HCT116 (cell line): ENCODE measurements at regions not wholly inside any gene's neighbourhood (a gene's known extent, or its start where the extent isn't known, plus 50 kb on each side); places are given as distances from the start of the nearest gene placed in this dataset.

Experiments
- ATAC-seq: fragments of 200-7000 bp; cut with Tn5 transposase; 2 replicates; pipeline ENCODE4 v1.9.1; 2020; ENCODE audit warnings: mild to moderate bottlenecking, moderate library complexity
- BruUV-seq: library from RNA; stranded (reverse); fragments of 400-500 nt; replicated peaks from 2 replicates; lab custom pipeline; 2021; lab: Mats Ljungman, UMichigan
- CTCF ChIA-PET: fragments of 300-600 bp; sonication (Branson Sonifier 250); formaldehyde crosslinking; loops from one replicate; lab custom pipeline; 2021; ENCODE audit warnings: antibody characterized with exemption; lab: Charles Lee
- POLR2A ChIA-PET: fragments of 300-600, 350-600 bp; sonication (Branson Sonifier 250); formaldehyde crosslinking; loops from one replicate; lab custom pipeline; 2021; ENCODE audit warnings: antibody characterized with exemption; lab: Charles Lee
- RAD21 ChIA-PET, 2 experiments: fragments of 300-600 bp; sonication (Branson Sonifier 250); formaldehyde crosslinking; loops; one replicate each; lab custom pipeline; 2023; ENCODE audit warnings: low total read pairs in 2 of 2; ENCODE audit not compliant: uncharacterized antibody in 2 of 2, unreplicated experiment in 2 of 2, low non-redundant PET in 1 of 2; lab: Charles Lee
- DNase-seq: peaks from one replicate; pipeline ENCODE4 v3.0.0-alpha.2; 2010; ENCODE audit warnings: low read depth, low spot score
- H2AFZ ChIP-seq: fragments of 200-600 bp; shearing (Covaris generic), sonication (generic); 2 replicates; pipeline ENCODE4 v1.6.1; 2017; ENCODE audit warnings: low read depth, mixed run types, mixed read lengths, antibody characterized with exemption, low read length; ENCODE audit not compliant: poor library complexity, severe bottlenecking
- H3K27ac ChIP-seq: 2 replicates; pipeline ENCODE4 v1.5.1; 2012; ENCODE audit warnings: low read depth, low read length
- H3K27me3 ChIP-seq: fragments of 200-600 bp; sonication (generic); 2 replicates; pipeline ENCODE4 v1.6.1; 2016; ENCODE audit warnings: mixed run types, low read length, mixed read lengths; ENCODE audit not compliant: insufficient read depth
- H3K36me3 ChIP-seq, 2 experiments: fragments of 200-500 bp in 1 of 2; fragments of 200-600 bp in 1 of 2; sonication (Bioruptor generic) in 1 of 2; sonication (generic) in 1 of 2; 2 replicates each; pipeline versions ENCODE4 v1.5.1 to v1.6.1; 2014 to 2016; ENCODE audit warnings: low read length in 2 of 2, inconsistent platforms in 1 of 2, mixed read lengths in 1 of 2, mixed run types in 1 of 2; ENCODE audit not compliant: insufficient read depth in 2 of 2, control insufficient read depth in 1 of 2
- H3K4me1 ChIP-seq, 2 experiments: fragments of 200-600 bp in 1 of 2; sonication (generic) in 1 of 2; 2 replicates each; pipeline versions ENCODE4 v1.5.1 to v1.6.1; 2012 to 2017; ENCODE audit warnings: low read length in 2 of 2, inconsistent platforms in 1 of 2, mild to moderate bottlenecking in 1 of 2, mixed read lengths in 1 of 2, mixed run types in 1 of 2, moderate library complexity in 1 of 2; ENCODE audit not compliant: insufficient read depth in 2 of 2, control insufficient read depth in 1 of 2
- H3K4me2 ChIP-seq: fragments of 200-600 bp; sonication (generic); 2 replicates; pipeline ENCODE4 v1.6.1; 2017; ENCODE audit warnings: mixed run types, low read length, mixed read lengths
- H3K4me3 ChIP-seq, 2 experiments: fragments of 200-600 bp in 1 of 2; sonication (generic) in 1 of 2; replicated peaks in 1 of 2; 2 replicates each; pipeline ENCODE4 v1.5.1; 2011 to 2016; ENCODE audit warnings: low read length in 2 of 2, control low read depth in 1 of 2, low read depth in 1 of 2, mild to moderate bottlenecking in 1 of 2, mixed read lengths in 1 of 2, mixed run types in 1 of 2
- H3K79me2 ChIP-seq: fragments of 200-600 bp; sonication (generic); 2 replicates; pipeline ENCODE4 v1.6.1; 2017; ENCODE audit warnings: mild to moderate bottlenecking, mixed run types, low read length, moderate library complexity, mixed read lengths; ENCODE audit not compliant: insufficient read depth
- H3K9ac ChIP-seq: fragments of 200-600 bp; sonication (generic); 2 replicates; pipeline ENCODE4 v1.6.1; 2016; ENCODE audit warnings: low read length, mixed read lengths
- H3K9me2 ChIP-seq: fragments of 200-600 bp; sonication (generic), shearing (Covaris generic); 2 replicates; pipeline ENCODE4 v1.6.1; 2017; ENCODE audit warnings: mixed run types, mild to moderate bottlenecking, moderate library complexity; ENCODE audit not compliant: insufficient read depth
- H3K9me3 ChIP-seq, 2 experiments: fragments of 200-500 bp in 1 of 2; fragments of 200-600 bp in 1 of 2; sonication (Bioruptor generic) in 1 of 2; sonication (generic) in 1 of 2; 2 replicates each; pipeline ENCODE4 v1.6.1; 2014 to 2017; ENCODE audit warnings: low read length in 2 of 2, mixed read lengths in 2 of 2, inconsistent platforms in 1 of 2, low read depth in 1 of 2, mild to moderate bottlenecking in 1 of 2, mixed run types in 1 of 2, moderate library complexity in 1 of 2; ENCODE audit not compliant: control insufficient read depth in 1 of 2, insufficient read depth in 1 of 2
- H4K20me1 ChIP-seq: fragments of 200-600 bp; sonication (generic), shearing (Covaris generic); 2 replicates; pipeline ENCODE4 v1.6.1; 2017; ENCODE audit warnings: mixed run types, mild to moderate bottlenecking, moderate library complexity; ENCODE audit not compliant: insufficient read depth
- CBX3 ChIP-seq: IDR thresholded peaks from 2 replicates; pipeline ENCODE4 v1.6.1; 2012; ENCODE audit warnings: low read depth
- CEBPB ChIP-seq: IDR thresholded peaks from 2 replicates; pipeline ENCODE4 v1.6.1; 2012; ENCODE audit warnings: low read depth
- EGR1 ChIP-seq: IDR thresholded peaks from 2 replicates; pipeline ENCODE4 v1.6.1; 2012; ENCODE audit warnings: low read depth
- ELF1 ChIP-seq: IDR thresholded peaks from 2 replicates; pipeline ENCODE4 v1.6.1; 2012; ENCODE audit warnings: low read depth, borderline replicate concordance
- EZH2 ChIP-seq: fragments of 200-600 bp; sonication (generic); IDR thresholded peaks from 2 replicates; pipeline ENCODE4 v1.6.1; 2017; ENCODE audit warnings: antibody characterized with exemption, mixed run types
- FOSL1 ChIP-seq: IDR thresholded peaks from 2 replicates; pipeline ENCODE4 v1.6.1; 2012; ENCODE audit warnings: low read depth
- POLR2A ChIP-seq: IDR thresholded peaks from 2 replicates; pipeline ENCODE4 v1.7.0; 2011; ENCODE audit warnings: borderline replicate concordance; ENCODE audit not compliant: insufficient read depth, insufficient read length; ENCODE audit errors: extremely low read depth
- POLR2AphosphoS5 ChIP-seq: IDR thresholded peaks from 2 replicates; pipeline ENCODE4 v1.6.1; 2011; ENCODE audit warnings: mild to moderate bottlenecking, low read depth, low read length, moderate library complexity
- RAD21 ChIP-seq: IDR thresholded peaks from 2 replicates; pipeline ENCODE4 v1.6.1; 2012; ENCODE audit warnings: low read depth, mild to moderate bottlenecking
- REST ChIP-seq: IDR thresholded peaks from 2 replicates; pipeline ENCODE4 v1.6.1; 2012; ENCODE audit warnings: low read depth
- SIN3A ChIP-seq: IDR thresholded peaks from 2 replicates; pipeline ENCODE4 v1.6.1; 2012; ENCODE audit warnings: low read depth
- SP1 ChIP-seq: IDR thresholded peaks from 2 replicates; pipeline ENCODE4 v1.6.1; 2012; ENCODE audit warnings: low read depth
- SRF ChIP-seq: IDR thresholded peaks from 2 replicates; pipeline ENCODE4 v1.6.1; 2012; ENCODE audit warnings: low read depth
- TCF7L2 ChIP-seq: IDR thresholded peaks from 2 replicates; pipeline ENCODE4 v1.7.0; 2011; ENCODE audit warnings: borderline replicate concordance, inconsistent platforms; ENCODE audit not compliant: insufficient read depth, insufficient read length; ENCODE audit errors: extremely low read depth
- YY1 ChIP-seq: IDR thresholded peaks from 2 replicates; pipeline ENCODE4 v1.6.1; 2011; ENCODE audit warnings: low read length, low read depth, moderate library complexity, mild to moderate bottlenecking; ENCODE audit not compliant: insufficient replicate concordance; ENCODE audit errors: extremely low read depth
- ZBTB33 ChIP-seq: IDR thresholded peaks from 2 replicates; pipeline ENCODE4 v1.6.1; 2011; ENCODE audit warnings: mild to moderate bottlenecking, low read length, moderate library complexity; ENCODE audit not compliant: insufficient replicate concordance; ENCODE audit errors: extremely low read depth
- ZFX ChIP-seq: fragments of 450-650 bp; IDR thresholded peaks from 2 replicates; pipeline ENCODE4 v1.6.1; 2017
- ZNF274 ChIP-seq: fragments of 200-500 bp; sonication (Bioruptor generic); IDR thresholded peaks from 2 replicates; pipeline ENCODE4 v1.6.1; 2014; ENCODE audit warnings: mild to moderate bottlenecking, low read depth, low read length, inconsistent platforms
- intact Hi-C: fragments of 100-400 bp; cut with micrococcal nuclease; formaldehyde crosslinking; loops from 2 replicates; pipeline ENCODE4 v1.10.0; 2022
- TF ChIP-seq, protein P1 (sequence below): IDR thresholded peaks from 2 replicates; pipeline ENCODE4 v1.6.1; 2012
- TF ChIP-seq, protein P2 (sequence below), 3 experiments: fragments of 200-600 bp in 1 of 3; sonication (generic) in 1 of 3; IDR thresholded peaks in 2 of 3; conservative IDR thresholded peaks in 1 of 3; 2 replicates each; pipeline ENCODE4 v1.5.1; 2012 to 2017; ENCODE audit warnings: low read depth in 2 of 3, low read length in 2 of 3, antibody characterized with exemption in 1 of 3, borderline replicate concordance in 1 of 3, control low read depth in 1 of 3, mild to moderate bottlenecking in 1 of 3, mixed read lengths in 1 of 3, mixed run types in 1 of 3, moderate library complexity in 1 of 3; ENCODE audit not compliant: insufficient read depth in 1 of 3

DNA sequence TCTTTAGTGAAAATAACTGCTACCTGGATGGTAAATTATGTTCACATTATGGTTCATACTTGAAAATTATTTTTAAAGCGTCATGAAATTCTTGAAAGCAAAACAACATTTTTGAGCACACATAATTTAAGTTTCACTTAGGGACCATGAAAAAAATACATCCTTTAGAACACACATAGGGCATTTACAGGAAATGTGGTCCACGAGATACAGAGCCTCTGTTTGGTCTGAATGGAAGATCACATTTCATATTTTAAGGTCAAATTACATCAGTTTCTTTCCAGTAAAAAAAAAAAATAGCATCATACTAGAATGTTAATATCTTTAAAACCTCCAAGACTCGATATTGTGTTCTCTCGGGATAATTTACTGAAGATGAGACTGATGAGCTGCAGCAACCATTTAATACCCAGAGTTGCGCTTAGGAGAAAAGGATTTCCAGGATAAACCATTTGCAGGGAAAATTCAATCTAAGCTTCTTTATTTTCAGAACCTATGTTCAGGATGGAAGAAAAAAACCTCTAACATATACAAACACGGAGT is 720.7 kb downstream of the DIAPH3 start:
- DNase-seq (no peak), ATAC-seq (no peak)
- Histone ChIP-seq H3K9me2 (no peaks in the 10 kb centered on the region), H3K4me1 (no peaks in the 10 kb centered on the region), H3K27ac (no peak overlapping the region), H3K4me3 (no peak overlapping the region), H3K36me3 (no peaks in the 10 kb centered on the region), H3K79me2 (no peaks in the 10 kb centered on the region), H3K9me3 (no peaks in the 10 kb centered on the region), H3K27me3 (no peaks in the 10 kb centered on the region), H3K9ac (no peak overlapping the region), H3K4me2 (no peak overlapping the region), H2AFZ (no peak overlapping the region), H4K20me1 (no peaks in the 10 kb centered on the region)
- BruUV-seq = no TSS peak
- CTCF ChIA-PET = no interaction called here
- POLR2A ChIA-PET = interaction anchor here (0.6 kb wide), 1 partner anchor 883 kb away, joined by 3 read pairs; no protein-coding TSS in a partner anchor
- TF ChIP-seq ZBTB33 (no peak), TCF7L2 (no peak), POLR2A (no peak), POLR2AphosphoS5 (no peak), CEBPB (no peak), EGR1 (no peak), ZNF274 (no peak), CBX3 (no peak), ELF1 (no peak), SRF (no peak), FOSL1 (no peak), EZH2 (no peak), SP1 (no peak), SIN3A (no peak), YY1 (no peak), RAD21 (no peak), REST (no peak), ZFX (no peak)
- TF ChIP-seq, protein P1, sequence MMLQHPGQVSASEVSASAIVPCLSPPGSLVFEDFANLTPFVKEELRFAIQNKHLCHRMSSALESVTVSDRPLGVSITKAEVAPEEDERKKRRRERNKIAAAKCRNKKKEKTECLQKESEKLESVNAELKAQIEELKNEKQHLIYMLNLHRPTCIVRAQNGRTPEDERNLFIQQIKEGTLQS = no peak
- TF ChIP-seq, protein P2, sequence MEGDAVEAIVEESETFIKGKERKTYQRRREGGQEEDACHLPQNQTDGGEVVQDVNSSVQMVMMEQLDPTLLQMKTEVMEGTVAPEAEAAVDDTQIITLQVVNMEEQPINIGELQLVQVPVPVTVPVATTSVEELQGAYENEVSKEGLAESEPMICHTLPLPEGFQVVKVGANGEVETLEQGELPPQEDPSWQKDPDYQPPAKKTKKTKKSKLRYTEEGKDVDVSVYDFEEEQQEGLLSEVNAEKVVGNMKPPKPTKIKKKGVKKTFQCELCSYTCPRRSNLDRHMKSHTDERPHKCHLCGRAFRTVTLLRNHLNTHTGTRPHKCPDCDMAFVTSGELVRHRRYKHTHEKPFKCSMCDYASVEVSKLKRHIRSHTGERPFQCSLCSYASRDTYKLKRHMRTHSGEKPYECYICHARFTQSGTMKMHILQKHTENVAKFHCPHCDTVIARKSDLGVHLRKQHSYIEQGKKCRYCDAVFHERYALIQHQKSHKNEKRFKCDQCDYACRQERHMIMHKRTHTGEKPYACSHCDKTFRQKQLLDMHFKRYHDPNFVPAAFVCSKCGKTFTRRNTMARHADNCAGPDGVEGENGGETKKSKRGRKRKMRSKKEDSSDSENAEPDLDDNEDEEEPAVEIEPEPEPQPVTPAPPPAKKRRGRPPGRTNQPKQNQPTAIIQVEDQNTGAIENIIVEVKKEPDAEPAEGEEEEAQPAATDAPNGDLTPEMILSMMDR (IDR thresholded peaks at IDR 0.05 in 2 of 3, conservative IDR thresholded peaks at IDR 0.05 in 1 of 3; ENCODE audit: borderline replicate concordance in 1 of 3, insufficient read depth in 1 of 3, low read depth in 2 of 3, low read length in 2 of 3) = no peak
- RAD21 ChIA-PET = no interaction called here
- intact Hi-C loops = no loop called here
